ENCODE measurements at regions not wholly inside any gene's neighbourhood (a gene's known extent, or its start where the extent isn't known, plus 50 kb on each side); places are given as distances from the start of the nearest gene placed in this dataset.

DNA sequence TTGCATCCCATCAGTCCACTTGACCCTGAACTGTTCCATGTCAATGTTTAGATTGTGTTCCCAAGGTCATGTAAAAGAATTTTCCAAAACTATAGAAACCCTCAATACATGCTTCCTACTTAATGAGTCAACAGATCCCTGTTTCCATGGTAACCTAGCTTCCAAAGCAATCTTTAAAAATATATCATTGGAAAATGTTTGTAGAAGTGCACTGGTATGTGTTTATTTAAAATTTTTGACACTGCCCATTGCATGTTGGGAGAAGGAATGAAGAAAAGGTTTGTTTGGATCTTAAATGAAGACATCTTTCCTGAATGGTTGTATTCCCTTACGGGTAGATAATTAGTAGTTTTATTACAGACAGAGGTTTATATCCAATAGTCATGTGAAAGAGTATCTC, 345.3 kb downstream of the GABRG1 start:
- DNase-seq = no peak
- H3K27me3 ChIP-seq (ENCODE audit: control insufficient read depth, insufficient read depth, low read length, poor library complexity, severe bottlenecking) = no peaks in the 10 kb centered on the region
- H3K27ac ChIP-seq (ENCODE audit: low read depth, low read length) = no peak overlapping the region
- H3K27ac Mint-ChIP-seq = no peak overlapping the region
- H3K9me3 Mint-ChIP-seq = peaks cover 8% of the 10 kb centered on the region
- H3K4me3 ChIP-seq (ENCODE audit: low read length) = no peak overlapping the region
- no peak overlapping the region for H3K4me3 Mint-ChIP-seq
- H3K36me3 Mint-ChIP-seq (ENCODE audit: low read depth) = no peaks in the 10 kb centered on the region
- no peak overlapping the region for H3K9ac ChIP-seq (ENCODE audit: extremely low read depth, low read length, poor library complexity, severe bottlenecking)
- 91% methylated on average over 1 of the region's 1 CpG; no CpG with 5 or more reads in 1 of the 2 experiments for WGBS, 2 experiments (ENCODE audit: insufficient coverage in 1 of 2, insufficient read length in 1 of 2)
- H3K4me1 Mint-ChIP-seq = no peaks in the 10 kb centered on the region
- H3K9me3 ChIP-seq (ENCODE audit: control insufficient read depth, low read length) = no peaks in the 10 kb centered on the region
- H3K4me1 ChIP-seq (ENCODE audit: control insufficient read depth, insufficient read depth, low read length) = no peaks in the 10 kb centered on the region
- H3K27me3 Mint-ChIP-seq (ENCODE audit: insufficient read depth) = no peaks in the 10 kb centered on the region
- H3K36me3 ChIP-seq (ENCODE audit: control insufficient read depth, insufficient read depth, low read length) = no peaks in the 10 kb centered on the region
- TF ChIP-seq CTCF (conservative IDR thresholded peaks at IDR 0.05) = no peak

- H3K4me1 Mint-ChIP-seq = no peaks in the 10 kb centered on the region
- Histone ChIP-seq H3K9me3 (ENCODE audit: control insufficient read depth, low read length) (no peaks in the 10 kb centered on the region), H3K36me3 (ENCODE audit: control insufficient read depth, insufficient read depth, low read length) (no peaks in the 10 kb centered on the region), H3K27ac (ENCODE audit: low read depth, low read length) (no peak overlapping the region), H3K4me1 (ENCODE audit: control insufficient read depth, insufficient read depth, low read length) (no peaks in the 10 kb centered on the region), H3K27me3 (ENCODE audit: control insufficient read depth, insufficient read depth, low read length, poor library complexity, severe bottlenecking) (no peaks in the 10 kb centered on the region), H3K9ac (ENCODE audit: extremely low read depth, low read length, poor library complexity, severe bottlenecking) (no peak overlapping the region), H3K4me3 (ENCODE audit: low read length) (no peak overlapping the region)
- no peak for TF ChIP-seq CTCF (conservative IDR thresholded peaks at IDR 0.05)
- H3K36me3 Mint-ChIP-seq (ENCODE audit: low read depth) = no peaks in the 10 kb centered on the region
- no peak overlapping the region for H3K27ac Mint-ChIP-seq
- no peaks in the 10 kb centered on the region for H3K27me3 Mint-ChIP-seq (ENCODE audit: insufficient read depth)
- 84% methylated on average over 2 of the region's 2 CpGs; no CpG with 5 or more reads in 1 of the 2 experiments for WGBS, 2 experiments (ENCODE audit: insufficient coverage in 1 of 2, insufficient read length in 1 of 2)
- DNase-seq = no peak
- no peak overlapping the region for H3K4me3 Mint-ChIP-seq
- no peaks in the 10 kb centered on the region for H3K9me3 Mint-ChIP-seq
Observed at GRCh38 chr4:45776146-45776545, 347.7 kb downstream of the GABRG1 start.

DNA sequence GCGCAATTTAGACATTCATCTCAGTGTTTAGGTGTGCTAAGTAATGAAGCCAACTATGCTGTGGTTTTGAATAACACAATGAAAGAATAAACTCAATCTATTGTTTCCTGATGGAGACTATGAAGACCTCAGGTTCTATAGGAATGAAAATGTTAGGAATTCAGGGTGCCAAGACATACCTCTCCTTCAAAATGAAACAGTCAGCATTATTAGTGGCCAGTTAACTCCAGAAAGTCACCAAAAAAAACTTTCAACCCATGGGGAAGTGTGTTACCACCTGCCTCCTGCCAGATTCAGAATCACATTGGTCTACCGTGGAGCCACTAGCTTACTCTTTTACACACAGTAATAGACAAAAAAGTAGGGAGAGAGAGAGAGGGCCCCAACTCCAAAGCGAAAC, 352.9 kb downstream of the GABRG1 start:
- H3K4me1 Mint-ChIP-seq = no peaks in the 10 kb centered on the region
- 83 to 97% methylated on average over 1 to 3 of the region's 3 CpGs for WGBS, 2 experiments (ENCODE audit: insufficient coverage in 1 of 2, insufficient read length in 1 of 2)
- H3K36me3 Mint-ChIP-seq (ENCODE audit: low read depth) = no peaks in the 10 kb centered on the region
- H3K9me3 Mint-ChIP-seq = no peaks in the 10 kb centered on the region
- Histone ChIP-seq H3K9ac (ENCODE audit: extremely low read depth, low read length, poor library complexity, severe bottlenecking) (no peak overlapping the region), H3K9me3 (ENCODE audit: control insufficient read depth, low read length) (no peaks in the 10 kb centered on the region), H3K36me3 (ENCODE audit: control insufficient read depth, insufficient read depth, low read length) (no peaks in the 10 kb centered on the region), H3K4me1 (ENCODE audit: control insufficient read depth, insufficient read depth, low read length) (no peaks in the 10 kb centered on the region), H3K27ac (ENCODE audit: low read depth, low read length) (no peak overlapping the region), H3K27me3 (ENCODE audit: control insufficient read depth, insufficient read depth, low read length, poor library complexity, severe bottlenecking) (no peaks in the 10 kb centered on the region), H3K4me3 (ENCODE audit: low read length) (no peak overlapping the region)
- TF ChIP-seq CTCF (conservative IDR thresholded peaks at IDR 0.05) = no peak
- DNase-seq = no peak
- H3K27ac Mint-ChIP-seq = peak overlapping the region; percentile 35
- no peaks in the 10 kb centered on the region for H3K27me3 Mint-ChIP-seq (ENCODE audit: insufficient read depth)
- no peak overlapping the region for H3K4me3 Mint-ChIP-seq

Data from endodermal cell (in vitro differentiated cells).